ENCODE measurements at regions not wholly inside any gene's neighbourhood (a gene's known extent, or its start where the extent isn't known, plus 50 kb on each side); places are given as distances from the start of the nearest gene placed in this dataset.

DNA sequence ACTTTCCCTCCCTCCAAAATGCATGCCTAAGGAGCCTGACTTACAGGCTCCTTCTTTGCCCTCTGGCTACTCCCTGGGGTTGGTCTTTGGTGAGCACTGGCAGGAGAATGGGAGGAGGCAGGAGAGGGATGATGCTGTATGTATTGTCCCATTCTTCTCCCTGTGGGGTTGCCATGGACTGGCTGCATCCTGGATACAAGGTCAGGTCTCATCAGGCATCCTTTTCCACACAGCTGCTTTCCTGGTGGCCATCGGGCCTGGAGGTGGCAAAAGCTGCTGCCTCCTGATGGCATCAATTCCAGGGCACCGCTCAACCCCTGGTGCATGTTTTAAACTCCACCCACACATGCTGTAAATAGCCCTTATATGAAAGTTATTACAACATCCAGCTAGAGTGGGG, 257.2 kb downstream of the ETS1 start:
- in situ Hi-C loops (cut with HindIII; ENCODE audit: low sequenced_read_pairs) = no loop called here

DNA sequence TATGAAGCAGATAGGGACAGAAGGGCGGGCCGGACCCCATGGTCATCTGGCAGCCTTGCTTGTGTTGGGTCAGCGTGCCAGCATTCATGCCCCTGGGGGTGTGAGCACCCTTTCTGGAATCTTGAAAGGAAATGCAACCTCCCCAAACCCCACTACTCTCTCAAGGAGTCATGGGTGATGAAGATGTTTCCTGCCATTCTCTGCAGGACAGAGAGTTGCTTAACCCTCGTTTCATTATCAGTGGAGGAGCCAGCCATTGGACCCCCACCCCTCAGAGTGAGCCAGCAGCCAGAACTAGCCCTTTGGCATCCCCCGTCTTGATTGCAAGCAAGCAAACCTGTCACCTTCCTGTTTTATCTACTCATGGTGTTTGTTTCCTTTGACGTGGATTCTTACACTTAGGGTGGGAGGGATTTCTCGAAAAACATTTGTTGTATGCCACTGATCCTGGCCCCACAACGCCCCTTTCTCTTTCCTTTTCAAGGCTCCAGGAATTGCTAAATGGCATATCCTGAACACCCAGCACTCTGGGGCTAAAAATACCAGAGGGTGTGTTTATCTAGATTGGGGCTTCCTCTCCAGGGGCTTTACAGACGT, 258.3 kb downstream of the ETS1 start:
- in situ Hi-C loops (cut with HindIII; ENCODE audit: low sequenced_read_pairs) = no loop called here

- in situ Hi-C loops (cut with HindIII; ENCODE audit: low sequenced_read_pairs) = no loop called here
Observed at GRCh38 chr11:128327274-128327673, 260.1 kb downstream of the ETS1 start.

GRCh38 chr11:128326791-128327190, 260.6 kb downstream of the ETS1 start:
- in situ Hi-C loops (cut with HindIII; ENCODE audit: low sequenced_read_pairs) = no loop called here

DNA sequence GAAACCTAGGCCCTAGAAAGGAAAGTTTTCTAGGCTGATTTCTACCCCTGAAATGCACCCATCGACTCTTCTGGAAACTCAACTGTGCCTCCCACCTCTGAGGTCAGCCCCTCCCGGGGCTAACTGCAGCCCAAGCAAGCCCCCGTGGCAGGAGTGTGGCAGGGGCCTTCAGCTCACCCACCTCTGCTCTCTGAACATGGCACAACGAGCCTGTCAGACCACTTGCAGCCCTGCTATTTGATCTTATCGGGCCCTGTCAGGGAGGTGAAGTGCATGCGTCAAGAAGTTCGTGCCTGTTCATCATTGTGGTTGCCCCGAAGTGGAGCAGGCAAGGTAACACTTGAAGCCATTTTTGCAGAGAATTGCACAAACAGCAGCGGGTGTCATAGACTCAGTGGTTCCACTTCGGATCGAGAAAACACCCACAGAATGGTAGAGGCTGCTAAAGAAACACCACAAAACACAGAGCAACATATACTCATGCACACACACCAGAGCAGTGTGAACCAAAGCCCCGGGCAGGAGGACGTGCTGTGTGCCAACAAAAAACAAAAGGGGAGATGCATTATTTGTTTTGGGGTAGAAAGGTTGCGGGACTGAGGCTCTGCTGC, 262.7 kb downstream of the ETS1 start:
- in situ Hi-C loops (cut with HindIII; ENCODE audit: low sequenced_read_pairs) = loop anchor here (5.0 kb wide), 1 partner anchor 93 kb away; no protein-coding TSS in a partner anchor

GRCh38 chr11:128324051-128324481, 263.3 kb downstream of the ETS1 start:
- in situ Hi-C loops (cut with HindIII; ENCODE audit: low sequenced_read_pairs) = loop anchor here (5.0 kb wide), 1 partner anchor 93 kb away; no protein-coding TSS in a partner anchor

- in situ Hi-C loops (cut with HindIII; ENCODE audit: low sequenced_read_pairs) = loop anchor here (5.0 kb wide), 1 partner anchor 94 kb away; no protein-coding TSS in a partner anchor
Observed at GRCh38 chr11:128323381-128323780, 264.0 kb downstream of the ETS1 start.

GRCh38 chr11:128318856-128319474, 268.4 kb downstream of the ETS1 start:
- in situ Hi-C loops (cut with HindIII; ENCODE audit: low sequenced_read_pairs) = no loop called here

- in situ Hi-C loops (cut with HindIII; ENCODE audit: low sequenced_read_pairs) = no loop called here
Observed at GRCh38 chr11:128316541-128317227, 270.7 kb downstream of the ETS1 start.

GRCh38 chr11:128315933-128316332, 271.4 kb downstream of the ETS1 start:
- in situ Hi-C loops (cut with HindIII; ENCODE audit: low sequenced_read_pairs) = no loop called here

GRCh38 chr11:128313931-128314330, 273.4 kb downstream of the ETS1 start:
- in situ Hi-C loops (cut with HindIII; ENCODE audit: low sequenced_read_pairs) = no loop called here

- in situ Hi-C loops (cut with HindIII; ENCODE audit: low sequenced_read_pairs) = no loop called here
Observed at GRCh38 chr11:128311742-128312719, 275.3 kb downstream of the ETS1 start.

DNA sequence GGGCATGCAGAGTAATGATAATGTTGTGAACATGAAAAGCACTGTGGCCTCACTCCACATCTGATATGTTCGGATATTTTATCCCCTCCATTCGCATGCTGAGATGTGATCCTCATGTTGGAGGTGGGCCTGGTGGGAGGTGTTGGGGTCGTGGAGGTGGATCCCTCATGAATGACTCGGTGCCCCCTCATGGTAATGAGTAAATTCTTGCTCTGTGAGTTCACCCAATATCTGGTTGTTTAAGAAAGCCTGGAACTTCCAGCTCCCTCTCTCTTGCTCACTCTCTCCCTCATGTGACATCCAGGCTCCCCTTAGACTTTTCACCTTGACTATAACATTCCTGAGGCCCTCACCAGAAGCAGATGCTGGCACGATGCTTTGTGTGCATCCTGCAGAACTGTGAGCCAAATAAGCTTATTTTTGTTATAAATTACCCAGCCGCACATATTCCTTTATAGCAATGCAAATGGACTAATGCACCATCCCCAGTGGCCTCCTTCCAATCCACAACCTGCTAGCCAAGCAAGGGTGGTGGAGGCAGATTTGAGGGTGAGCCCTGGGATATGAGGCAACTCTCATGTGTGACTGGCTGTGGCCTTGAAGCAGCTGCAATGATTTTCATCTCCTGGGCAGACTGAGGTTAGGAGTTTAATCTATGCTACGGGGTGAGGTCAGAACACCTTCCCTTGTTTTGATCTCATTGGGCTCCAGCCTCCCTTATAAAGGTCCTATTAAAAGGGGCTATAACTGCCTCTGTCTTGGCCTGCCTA, 276.5 kb downstream of the ETS1 start:
- in situ Hi-C loops (cut with HindIII; ENCODE audit: low sequenced_read_pairs) = no loop called here

DNA sequence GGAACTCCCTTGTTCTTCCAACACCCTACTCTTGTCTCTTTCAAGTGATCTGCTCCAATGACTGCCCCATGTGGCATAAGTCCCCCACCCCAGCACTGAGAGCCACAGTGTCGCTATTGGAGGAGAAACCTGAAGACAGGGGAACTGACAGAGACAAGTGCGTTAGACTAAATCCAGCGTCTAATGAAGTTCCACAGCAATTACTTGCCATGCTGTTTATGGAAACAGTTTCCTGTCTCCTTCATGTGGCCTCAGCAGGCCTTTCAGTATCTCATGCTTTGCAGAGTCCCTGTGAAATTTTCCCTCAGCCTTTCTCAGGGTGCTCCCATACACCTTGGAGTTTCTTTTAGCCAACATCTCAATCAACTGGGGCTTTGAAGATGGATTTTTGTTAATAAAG, 277.4 kb downstream of the ETS1 start:
- in situ Hi-C loops (cut with HindIII; ENCODE audit: low sequenced_read_pairs) = no loop called here

GRCh38 chr11:128308794-128309193, 278.6 kb downstream of the ETS1 start:
- in situ Hi-C loops (cut with HindIII; ENCODE audit: low sequenced_read_pairs) = no loop called here

- in situ Hi-C loops (cut with HindIII; ENCODE audit: low sequenced_read_pairs) = no loop called here
Observed at GRCh38 chr11:128305588-128305987, 281.8 kb downstream of the ETS1 start.

- in situ Hi-C loops (cut with HindIII; ENCODE audit: low sequenced_read_pairs) = no loop called here
Observed at GRCh38 chr11:128304666-128305485, 282.5 kb downstream of the ETS1 start.

- in situ Hi-C loops (cut with HindIII; ENCODE audit: low sequenced_read_pairs) = no loop called here
Observed at GRCh38 chr11:128304116-128304515, 283.2 kb downstream of the ETS1 start.

- in situ Hi-C loops (cut with HindIII; ENCODE audit: low sequenced_read_pairs) = no loop called here
Observed at GRCh38 chr11:128303383-128303782, 284.0 kb downstream of the ETS1 start.

All from DLD1 (cell line).